HepG2 (cell line): ENCODE measurements at regions not wholly inside any gene's neighbourhood (a gene's known extent, or its start where the extent isn't known, plus 50 kb on each side); places are given as distances from the start of the nearest gene placed in this dataset.

Source experiments
- ATAC-seq: fragments of 200-7000 bp; cut with Tn5 transposase; 3 replicates; pipeline ENCODE4 v1.9.1; 2020; ENCODE audit warnings: mild to moderate bottlenecking, moderate library complexity
- BruUV-seq: library from RNA; stranded (reverse); fragments of 400-500 nt; replicated peaks from 2 replicates; lab custom pipeline; 2021; lab: Mats Ljungman, UMichigan
- CTCF ChIA-PET: fragments of 300-600 bp; formaldehyde crosslinking; extraction: SDS; loops from one replicate; lab custom pipeline; 2021; ENCODE audit warnings: low total read pairs, inconsistent platforms, low intra/inter-chr PET ratio; lab: Yijun Ruan, JAX
- POLR2A ChIA-PET: fragments of 350-600 bp; sonication (Branson Sonifier 250); formaldehyde crosslinking; loops from one replicate; lab custom pipeline; 2020; ENCODE audit warnings: antibody characterized with exemption, inconsistent platforms; lab: Yijun Ruan, JAX
- DNase-seq: peaks from one replicate; pipeline ENCODE4 v3.0.0-alpha.2; 2015; ENCODE audit warnings: low spot score
- FAIRE-seq: peaks from 3 replicates; lab custom pipeline; 2011; peaks lifted over from hg19 to GRCh38; lab: Jason Lieb, UNC
- H2AFZ ChIP-seq: one replicate; pipeline ENCODE4 v1.6.1; 2011; ENCODE audit warnings: low read length, inconsistent platforms
- H3K27ac ChIP-seq: fragments of 300-600 bp; 3 replicates; pipeline ENCODE4 v1.8.0; 2011; ENCODE audit warnings: mixed run types, mild to moderate bottlenecking, mixed read lengths, low read length, inconsistent platforms; ENCODE audit not compliant: insufficient read depth; ENCODE audit errors: extremely low read length
- H3K27me3 ChIP-seq, 2 experiments: fragments of 200-600 bp in 1 of 2; 2 replicates in 1 of 2; 3 replicates in 1 of 2; pipeline versions ENCODE4 v1.6.0 to v1.8.0; 2011; ENCODE audit warnings: low read length in 2 of 2, mild to moderate bottlenecking in 2 of 2, moderate library complexity in 2 of 2, inconsistent platforms in 1 of 2; ENCODE audit not compliant: insufficient read depth in 2 of 2, control insufficient read depth in 1 of 2
- H3K36me3 ChIP-seq, 2 experiments: fragments of 200-600 bp in 1 of 2; replicated peaks in 1 of 2; 2 replicates in 1 of 2; 3 replicates in 1 of 2; pipeline versions ENCODE4 v1.5.1 to v1.8.0; 2011; ENCODE audit warnings: low read length in 2 of 2, inconsistent platforms in 1 of 2; ENCODE audit not compliant: insufficient read depth in 2 of 2, control insufficient read depth in 1 of 2
- H3K4me1 ChIP-seq: 2 replicates; pipeline ENCODE4 v1.5.1; 2012; ENCODE audit warnings: low read length, inconsistent platforms; ENCODE audit not compliant: insufficient read depth
- H3K4me2 ChIP-seq: 2 replicates; pipeline ENCODE4 v1.6.0; 2011; ENCODE audit warnings: low read depth, low read length, inconsistent platforms
- H3K4me3 ChIP-seq, 3 experiments: fragments of 200-600 bp in 1 of 3; sonication (generic), shearing (Covaris generic) in 1 of 3; replicated peaks in 1 of 3; 2 replicates each; pipeline ENCODE4 v1.5.1; 2011 to 2016; ENCODE audit warnings: low read length in 3 of 3, inconsistent platforms in 2 of 3, low read depth in 2 of 3, mild to moderate bottlenecking in 2 of 3, control low read depth in 1 of 3, mixed read lengths in 1 of 3; ENCODE audit not compliant: insufficient read depth in 1 of 3
- H3K79me2 ChIP-seq: one replicate; pipeline ENCODE4 v1.6.1; 2011; ENCODE audit warnings: low read length, inconsistent platforms; ENCODE audit not compliant: insufficient read depth
- H3K9ac ChIP-seq: 2 replicates; pipeline ENCODE4 v1.6.0; 2011; ENCODE audit warnings: mild to moderate bottlenecking, low read depth, low read length, inconsistent platforms; ENCODE audit not compliant: insufficient read depth
- H3K9me3 ChIP-seq: 2 replicates; pipeline ENCODE4 v1.5.1; 2012; ENCODE audit warnings: mild to moderate bottlenecking, low read length
- H4K20me1 ChIP-seq: 2 replicates; pipeline ENCODE4 v1.6.0; 2011; ENCODE audit warnings: inconsistent platforms, mild to moderate bottlenecking, low read length, moderate library complexity; ENCODE audit not compliant: insufficient read depth
- DRAP1 ChIP-seq: IDR thresholded peaks from 2 replicates; pipeline ENCODE4 v1.6.1; 2016; ENCODE audit warnings: missing genetic modification reagents, missing compliant biosample characterization
- HIVEP1 ChIP-seq: sonication (generic); formaldehyde crosslinking; IDR thresholded peaks from 2 replicates; pipeline ENCODE4 v1.4.0; 2020; ENCODE audit warnings: mild to moderate bottlenecking, missing genetic modification reagents
- MZF1 ChIP-seq: sonication (generic); formaldehyde crosslinking; IDR thresholded peaks from 2 replicates; pipeline ENCODE4 v1.8.1; 2023; ENCODE audit warnings: mild to moderate bottlenecking, missing genetic modification reagents, borderline replicate concordance
- RAD51 ChIP-seq: fragments of 450-650 bp; IDR thresholded peaks from 2 replicates; pipeline ENCODE4 v1.6.1; 2016; ENCODE audit warnings: borderline replicate concordance
- TBX2 ChIP-seq: sonication (generic); formaldehyde crosslinking; IDR thresholded peaks from 2 replicates; pipeline ENCODE4 v1.5.0; 2020; ENCODE audit warnings: missing genetic modification reagents, mild to moderate bottlenecking, borderline replicate concordance
- ZBTB43 ChIP-seq: sonication (generic); formaldehyde crosslinking; conservative IDR thresholded peaks from 2 replicates; pipeline ENCODE4 v1.4.0; 2020; ENCODE audit warnings: missing genetic modification reagents
- ZMYM3 ChIP-seq: sonication (generic); formaldehyde crosslinking; IDR thresholded peaks from 2 replicates; pipeline ENCODE4 v1.5.1; 2020; ENCODE audit warnings: mild to moderate bottlenecking, missing genetic modification reagents
- ZNF33A ChIP-seq: sonication (generic); formaldehyde crosslinking; IDR thresholded peaks from 2 replicates; pipeline ENCODE4 v1.5.1; 2020; ENCODE audit warnings: missing genetic modification reagents, mild to moderate bottlenecking, moderate library complexity, borderline replicate concordance
- ZNF567 ChIP-seq: sonication (generic); formaldehyde crosslinking; IDR thresholded peaks from 2 replicates; pipeline ENCODE4 v1.8.1; 2023; ENCODE audit warnings: mild to moderate bottlenecking, missing genetic modification reagents, borderline replicate concordance
- WGBS: methylation state at CpG from one replicate; pipeline ENCODE4 v1.1.6; 2017; ENCODE audit warnings: low lambda C conversion rate; 5-methylcytosine and 5-hydroxymethylcytosine counted together
- in situ Hi-C: cut with HindIII; loops from 2 replicates; pipeline ENCODE4 v1.10.0; 2017; ENCODE audit warnings: low pct_unique_long_range_greater_than_20kb; ENCODE audit not compliant: extremely low pct_ligation_motif_present
- intact Hi-C: fragments of 100-400 bp; cut with micrococcal nuclease; formaldehyde crosslinking; loops from one replicate; pipeline ENCODE4 v1.10.0; 2022; ENCODE audit not compliant: unreplicated experiment
- TF ChIP-seq, protein P1 (sequence below): IDR thresholded peaks from 2 replicates; pipeline ENCODE4 v1.4.0; 2020; ENCODE audit warnings: mild to moderate bottlenecking, missing genetic modification reagents
- TF ChIP-seq, protein P2 (sequence below): IDR thresholded peaks from 2 replicates; pipeline ENCODE4 v1.6.1; 2016; ENCODE audit warnings: missing compliant biosample characterization, missing genetic modification reagents, borderline replicate concordance
- TF ChIP-seq, protein P3 (sequence below): sonication (generic); formaldehyde crosslinking; IDR thresholded peaks from 2 replicates; pipeline ENCODE4 v1.8.0; 2022; ENCODE audit warnings: low read depth, missing genetic modification reagents
- TF ChIP-seq, protein P4 (sequence below): sonication (generic); formaldehyde crosslinking; IDR thresholded peaks from 2 replicates; pipeline ENCODE4 v1.4.0; 2020; ENCODE audit warnings: low read depth, missing genetic modification reagents

DNA sequence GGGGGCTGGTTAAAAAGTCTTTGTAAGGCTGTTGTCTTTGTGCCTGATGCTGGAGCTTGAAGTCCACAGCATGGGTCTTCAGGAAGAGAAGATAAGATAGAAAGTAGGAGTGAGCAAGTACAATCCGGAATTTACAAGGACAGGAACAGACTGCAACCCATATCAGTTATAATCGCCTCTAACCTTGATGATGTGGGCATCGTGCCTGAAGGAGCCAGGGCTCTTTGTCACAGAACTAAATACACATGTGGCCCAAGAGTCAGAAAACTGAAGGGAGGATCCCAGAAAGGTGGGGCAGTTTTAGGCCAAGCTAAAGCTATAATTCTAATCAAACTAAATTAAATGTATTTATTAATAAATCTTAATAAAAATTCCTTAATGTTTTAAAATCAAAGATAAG is 132.2 kb downstream of the TMCO5A start:
- in situ Hi-C loops (no loop called here), intact Hi-C loops (no loop called here)
- Histone ChIP-seq H3K79me2 (no peaks in the 10 kb centered on the region), H3K36me3 (no peaks in the 10 kb centered on the region), H3K9me3 (no peaks in the 10 kb centered on the region), H4K20me1 (no peaks in the 10 kb centered on the region), H3K27me3 (no peaks in the 10 kb centered on the region), H3K9ac (no peak overlapping the region), H3K4me3 (no peak overlapping the region), H3K4me2 (no peak overlapping the region), H3K27ac (no peak overlapping the region), H2AFZ (no peak overlapping the region), H3K4me1 (no peaks in the 10 kb centered on the region)
- ATAC-seq (no peak), DNase-seq (no peak), FAIRE-seq (no peak)
- no TSS peak for BruUV-seq
- ChIA-PET POLR2A (no interaction called here), CTCF (no interaction called here)
- 42% methylated on average over 3 of the region's 3 CpGs for WGBS
- TF ChIP-seq ZNF567 (CRISPR knock-in tag) (no peak), DRAP1 (CRISPR knock-in tag) (no peak), ZNF33A (no peak), ZBTB43 (CRISPR knock-in tag) (no peak), RAD51 (no peak), HIVEP1 (CRISPR knock-in tag) (no peak), MZF1 (CRISPR knock-in tag) (no peak), TBX2 (CRISPR knock-in tag) (no peak), ZMYM3 (CRISPR knock-in tag) (no peak)
- TF ChIP-seq, protein P1, sequence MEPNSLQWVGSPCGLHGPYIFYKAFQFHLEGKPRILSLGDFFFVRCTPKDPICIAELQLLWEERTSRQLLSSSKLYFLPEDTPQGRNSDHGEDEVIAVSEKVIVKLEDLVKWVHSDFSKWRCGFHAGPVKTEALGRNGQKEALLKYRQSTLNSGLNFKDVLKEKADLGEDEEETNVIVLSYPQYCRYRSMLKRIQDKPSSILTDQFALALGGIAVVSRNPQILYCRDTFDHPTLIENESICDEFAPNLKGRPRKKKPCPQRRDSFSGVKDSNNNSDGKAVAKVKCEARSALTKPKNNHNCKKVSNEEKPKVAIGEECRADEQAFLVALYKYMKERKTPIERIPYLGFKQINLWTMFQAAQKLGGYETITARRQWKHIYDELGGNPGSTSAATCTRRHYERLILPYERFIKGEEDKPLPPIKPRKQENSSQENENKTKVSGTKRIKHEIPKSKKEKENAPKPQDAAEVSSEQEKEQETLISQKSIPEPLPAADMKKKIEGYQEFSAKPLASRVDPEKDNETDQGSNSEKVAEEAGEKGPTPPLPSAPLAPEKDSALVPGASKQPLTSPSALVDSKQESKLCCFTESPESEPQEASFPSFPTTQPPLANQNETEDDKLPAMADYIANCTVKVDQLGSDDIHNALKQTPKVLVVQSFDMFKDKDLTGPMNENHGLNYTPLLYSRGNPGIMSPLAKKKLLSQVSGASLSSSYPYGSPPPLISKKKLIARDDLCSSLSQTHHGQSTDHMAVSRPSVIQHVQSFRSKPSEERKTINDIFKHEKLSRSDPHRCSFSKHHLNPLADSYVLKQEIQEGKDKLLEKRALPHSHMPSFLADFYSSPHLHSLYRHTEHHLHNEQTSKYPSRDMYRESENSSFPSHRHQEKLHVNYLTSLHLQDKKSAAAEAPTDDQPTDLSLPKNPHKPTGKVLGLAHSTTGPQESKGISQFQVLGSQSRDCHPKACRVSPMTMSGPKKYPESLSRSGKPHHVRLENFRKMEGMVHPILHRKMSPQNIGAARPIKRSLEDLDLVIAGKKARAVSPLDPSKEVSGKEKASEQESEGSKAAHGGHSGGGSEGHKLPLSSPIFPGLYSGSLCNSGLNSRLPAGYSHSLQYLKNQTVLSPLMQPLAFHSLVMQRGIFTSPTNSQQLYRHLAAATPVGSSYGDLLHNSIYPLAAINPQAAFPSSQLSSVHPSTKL (CRISPR knock-in tag): no peak
- TF ChIP-seq, protein P2, sequence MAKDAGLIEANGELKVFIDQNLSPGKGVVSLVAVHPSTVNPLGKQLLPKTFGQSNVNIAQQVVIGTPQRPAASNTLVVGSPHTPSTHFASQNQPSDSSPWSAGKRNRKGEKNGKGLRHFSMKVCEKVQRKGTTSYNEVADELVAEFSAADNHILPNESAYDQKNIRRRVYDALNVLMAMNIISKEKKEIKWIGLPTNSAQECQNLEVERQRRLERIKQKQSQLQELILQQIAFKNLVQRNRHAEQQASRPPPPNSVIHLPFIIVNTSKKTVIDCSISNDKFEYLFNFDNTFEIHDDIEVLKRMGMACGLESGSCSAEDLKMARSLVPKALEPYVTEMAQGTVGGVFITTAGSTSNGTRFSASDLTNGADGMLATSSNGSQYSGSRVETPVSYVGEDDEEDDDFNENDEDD (CRISPR knock-in tag): no peak
- TF ChIP-seq, protein P3, sequence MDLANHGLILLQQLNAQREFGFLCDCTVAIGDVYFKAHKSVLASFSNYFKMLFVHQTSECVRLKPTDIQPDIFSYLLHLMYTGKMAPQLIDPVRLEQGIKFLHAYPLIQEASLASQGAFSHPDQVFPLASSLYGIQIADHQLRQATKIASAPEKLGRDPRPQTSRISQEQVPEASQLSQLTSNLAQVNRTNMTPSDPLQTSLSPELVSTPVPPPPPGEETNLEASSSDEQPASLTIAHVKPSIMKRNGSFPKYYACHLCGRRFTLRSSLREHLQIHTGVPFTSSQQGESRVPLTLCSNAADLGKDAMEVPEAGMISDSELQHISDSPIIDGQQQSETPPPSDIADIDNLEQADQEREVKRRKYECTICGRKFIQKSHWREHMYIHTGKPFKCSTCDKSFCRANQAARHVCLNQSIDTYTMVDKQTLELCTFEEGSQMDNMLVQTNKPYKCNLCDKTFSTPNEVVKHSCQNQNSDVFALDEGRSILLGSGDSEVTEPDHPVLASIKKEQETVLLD (CRISPR knock-in tag): no peak
- TF ChIP-seq, protein P4, sequence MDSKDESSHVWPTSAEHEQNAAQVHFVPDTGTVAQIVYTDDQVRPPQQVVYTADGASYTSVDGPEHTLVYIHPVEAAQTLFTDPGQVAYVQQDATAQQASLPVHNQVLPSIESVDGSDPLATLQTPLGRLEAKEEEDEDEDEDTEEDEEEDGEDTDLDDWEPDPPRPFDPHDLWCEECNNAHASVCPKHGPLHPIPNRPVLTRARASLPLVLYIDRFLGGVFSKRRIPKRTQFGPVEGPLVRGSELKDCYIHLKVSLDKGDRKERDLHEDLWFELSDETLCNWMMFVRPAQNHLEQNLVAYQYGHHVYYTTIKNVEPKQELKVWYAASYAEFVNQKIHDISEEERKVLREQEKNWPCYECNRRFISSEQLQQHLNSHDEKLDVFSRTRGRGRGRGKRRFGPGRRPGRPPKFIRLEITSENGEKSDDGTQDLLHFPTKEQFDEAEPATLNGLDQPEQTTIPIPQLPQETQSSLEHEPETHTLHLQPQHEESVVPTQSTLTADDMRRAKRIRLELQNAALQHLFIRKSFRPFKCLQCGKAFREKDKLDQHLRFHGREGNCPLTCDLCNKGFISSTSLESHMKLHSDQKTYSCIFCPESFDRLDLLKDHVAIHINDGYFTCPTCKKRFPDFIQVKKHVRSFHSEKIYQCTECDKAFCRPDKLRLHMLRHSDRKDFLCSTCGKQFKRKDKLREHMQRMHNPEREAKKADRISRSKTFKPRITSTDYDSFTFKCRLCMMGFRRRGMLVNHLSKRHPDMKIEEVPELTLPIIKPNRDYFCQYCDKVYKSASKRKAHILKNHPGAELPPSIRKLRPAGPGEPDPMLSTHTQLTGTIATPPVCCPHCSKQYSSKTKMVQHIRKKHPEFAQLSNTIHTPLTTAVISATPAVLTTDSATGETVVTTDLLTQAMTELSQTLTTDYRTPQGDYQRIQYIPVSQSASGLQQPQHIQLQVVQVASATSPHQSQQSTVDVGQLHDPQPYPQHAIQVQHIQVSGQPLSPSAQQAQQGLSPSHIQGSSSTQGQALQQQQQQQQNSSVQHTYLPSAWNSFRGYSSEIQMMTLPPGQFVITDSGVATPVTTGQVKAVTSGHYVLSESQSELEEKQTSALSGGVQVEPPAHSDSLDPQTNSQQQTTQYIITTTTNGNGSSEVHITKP (CRISPR knock-in tag): no peak
